ENCODE measurements at regions not wholly inside any gene's neighbourhood (a gene's known extent, or its start where the extent isn't known, plus 50 kb on each side); places are given as distances from the start of the nearest gene placed in this dataset.

DNA sequence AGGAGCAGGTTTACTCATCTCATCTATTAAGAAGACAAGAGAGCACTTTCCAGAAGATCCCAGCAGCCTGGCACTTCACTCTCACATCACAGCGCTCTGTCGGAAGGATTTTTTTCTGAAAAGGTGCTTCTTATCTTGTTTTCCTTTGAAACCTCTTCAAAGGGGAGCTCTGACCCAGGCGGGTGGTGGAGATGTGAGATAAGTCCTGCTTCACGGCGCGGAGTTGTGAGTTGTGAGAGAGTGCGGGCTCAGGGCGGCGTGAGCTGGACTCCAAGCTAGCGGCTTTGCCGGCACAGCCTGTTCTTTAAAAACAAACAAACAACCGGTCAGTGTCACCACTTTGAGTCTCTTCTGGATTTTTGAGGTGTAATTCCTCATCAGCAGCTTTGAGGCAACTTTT is 169.0 kb upstream of the ARGLU1 start:
- no peak overlapping the region for H3K27ac Mint-ChIP-seq
- H3K36me3 Mint-ChIP-seq (ENCODE audit: low read depth), result no peaks in the 10 kb centered on the region
- Histone ChIP-seq H3K36me3 (ENCODE audit: control insufficient read depth, insufficient read depth, low read length) (no peaks in the 10 kb centered on the region), H3K27ac (ENCODE audit: low read depth, low read length) (no peak overlapping the region), H3K9ac (ENCODE audit: extremely low read depth, low read length, poor library complexity, severe bottlenecking) (no peak overlapping the region), H3K9me3 (ENCODE audit: control insufficient read depth, low read length) (peaks cover 5% of the 10 kb centered on the region), H3K4me1 (ENCODE audit: control insufficient read depth, insufficient read depth, low read length) (no peaks in the 10 kb centered on the region), H3K27me3 (ENCODE audit: control insufficient read depth, insufficient read depth, low read length, poor library complexity, severe bottlenecking) (no peaks in the 10 kb centered on the region), H3K4me3 (ENCODE audit: low read length) (no peak overlapping the region)
- H3K4me3 Mint-ChIP-seq, result no peak overlapping the region
- H3K4me1 Mint-ChIP-seq, result peaks cover 20% of the 10 kb centered on the region
- DNase-seq, result no peak
- no peaks in the 10 kb centered on the region for H3K27me3 Mint-ChIP-seq (ENCODE audit: insufficient read depth)
- 90 to 98% methylated on average over 8 to 12 of the region's 12 CpGs for WGBS, 2 experiments (ENCODE audit: insufficient coverage in 1 of 2, insufficient read length in 1 of 2)
- H3K9me3 Mint-ChIP-seq, result peaks cover 22% of the 10 kb centered on the region
- TF ChIP-seq, protein P1, sequence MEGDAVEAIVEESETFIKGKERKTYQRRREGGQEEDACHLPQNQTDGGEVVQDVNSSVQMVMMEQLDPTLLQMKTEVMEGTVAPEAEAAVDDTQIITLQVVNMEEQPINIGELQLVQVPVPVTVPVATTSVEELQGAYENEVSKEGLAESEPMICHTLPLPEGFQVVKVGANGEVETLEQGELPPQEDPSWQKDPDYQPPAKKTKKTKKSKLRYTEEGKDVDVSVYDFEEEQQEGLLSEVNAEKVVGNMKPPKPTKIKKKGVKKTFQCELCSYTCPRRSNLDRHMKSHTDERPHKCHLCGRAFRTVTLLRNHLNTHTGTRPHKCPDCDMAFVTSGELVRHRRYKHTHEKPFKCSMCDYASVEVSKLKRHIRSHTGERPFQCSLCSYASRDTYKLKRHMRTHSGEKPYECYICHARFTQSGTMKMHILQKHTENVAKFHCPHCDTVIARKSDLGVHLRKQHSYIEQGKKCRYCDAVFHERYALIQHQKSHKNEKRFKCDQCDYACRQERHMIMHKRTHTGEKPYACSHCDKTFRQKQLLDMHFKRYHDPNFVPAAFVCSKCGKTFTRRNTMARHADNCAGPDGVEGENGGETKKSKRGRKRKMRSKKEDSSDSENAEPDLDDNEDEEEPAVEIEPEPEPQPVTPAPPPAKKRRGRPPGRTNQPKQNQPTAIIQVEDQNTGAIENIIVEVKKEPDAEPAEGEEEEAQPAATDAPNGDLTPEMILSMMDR (conservative IDR thresholded peaks at IDR 0.05), result no peak

DNA sequence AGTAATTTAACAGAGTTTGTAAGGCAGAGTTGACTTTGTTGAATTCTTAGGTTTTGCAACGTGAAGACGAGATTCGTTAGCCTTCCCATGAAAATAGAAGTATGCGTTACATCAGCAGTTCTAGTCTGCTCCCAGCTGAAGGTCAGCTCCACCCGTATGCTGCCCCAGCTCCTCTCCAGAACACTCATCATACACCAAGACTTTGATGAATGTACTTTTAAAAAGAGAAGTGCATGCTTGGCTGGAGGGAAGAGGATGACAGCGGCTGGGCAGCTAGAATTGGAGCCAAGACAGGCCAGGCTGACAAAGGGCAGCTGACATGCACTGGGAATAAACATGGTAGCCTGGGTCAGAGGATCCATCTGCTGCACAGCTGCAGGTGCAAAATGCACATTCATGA is 166.3 kb upstream of the ARGLU1 start:
- Histone ChIP-seq H3K36me3 (ENCODE audit: control insufficient read depth, insufficient read depth, low read length) (no peaks in the 10 kb centered on the region), H3K27ac (ENCODE audit: low read depth, low read length) (no peak overlapping the region), H3K27me3 (ENCODE audit: control insufficient read depth, insufficient read depth, low read length, poor library complexity, severe bottlenecking) (no peaks in the 10 kb centered on the region), H3K4me1 (ENCODE audit: control insufficient read depth, insufficient read depth, low read length) (no peaks in the 10 kb centered on the region), H3K4me3 (ENCODE audit: low read length) (no peak overlapping the region), H3K9me3 (ENCODE audit: control insufficient read depth, low read length) (peaks cover 5% of the 10 kb centered on the region), H3K9ac (ENCODE audit: extremely low read depth, low read length, poor library complexity, severe bottlenecking) (no peak overlapping the region)
- no peak overlapping the region for H3K27ac Mint-ChIP-seq
- DNase-seq, result no peak
- H3K27me3 Mint-ChIP-seq (ENCODE audit: insufficient read depth), result no peaks in the 10 kb centered on the region
- peaks cover 14% of the 10 kb centered on the region for H3K4me1 Mint-ChIP-seq
- no peaks in the 10 kb centered on the region for H3K36me3 Mint-ChIP-seq (ENCODE audit: low read depth)
- peaks cover 22% of the 10 kb centered on the region for H3K9me3 Mint-ChIP-seq
- 81 to 97% methylated on average over 5 to 6 of the region's 6 CpGs for WGBS, 2 experiments (ENCODE audit: insufficient coverage in 1 of 2, insufficient read length in 1 of 2)
- H3K4me3 Mint-ChIP-seq, result no peak overlapping the region
- TF ChIP-seq, protein P1 (conservative IDR thresholded peaks at IDR 0.05), result no peak

DNA sequence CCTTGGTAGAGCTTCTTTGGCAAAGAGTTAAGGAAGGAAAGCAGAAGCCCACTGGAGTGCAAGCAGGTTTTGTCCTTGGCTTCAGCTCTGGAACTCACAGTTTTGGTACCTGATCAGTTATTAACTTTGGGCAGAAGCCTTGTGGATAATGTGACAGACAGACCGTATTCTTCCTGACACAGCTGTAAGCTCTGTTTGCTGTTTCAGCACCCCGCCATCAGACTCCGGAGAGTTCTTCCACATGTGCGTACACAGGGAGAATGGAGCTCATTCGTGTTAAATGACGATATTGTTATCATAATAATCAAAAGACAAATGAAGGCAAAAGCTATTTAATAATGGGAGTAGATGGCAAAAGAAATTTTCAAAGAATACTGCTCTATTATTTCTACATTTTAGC is 155.1 kb upstream of the ARGLU1 start:
- Histone ChIP-seq H3K4me3 (ENCODE audit: low read length) (no peak overlapping the region), H3K27me3 (ENCODE audit: control insufficient read depth, insufficient read depth, low read length, poor library complexity, severe bottlenecking) (no peaks in the 10 kb centered on the region), H3K4me1 (ENCODE audit: control insufficient read depth, insufficient read depth, low read length) (no peaks in the 10 kb centered on the region), H3K9ac (ENCODE audit: extremely low read depth, low read length, poor library complexity, severe bottlenecking) (no peak overlapping the region), H3K27ac (ENCODE audit: low read depth, low read length) (no peak overlapping the region), H3K9me3 (ENCODE audit: control insufficient read depth, low read length) (peaks cover 7% of the 10 kb centered on the region), H3K36me3 (ENCODE audit: control insufficient read depth, insufficient read depth, low read length) (no peaks in the 10 kb centered on the region)
- Mint-ChIP-seq H3K4me3 (no peak overlapping the region), H3K27ac (no peak overlapping the region), H3K36me3 (ENCODE audit: low read depth) (no peaks in the 10 kb centered on the region), H3K9me3 (peaks cover 9% of the 10 kb centered on the region), H3K4me1 (peaks cover 11% of the 10 kb centered on the region), H3K27me3 (ENCODE audit: insufficient read depth) (no peaks in the 10 kb centered on the region)
- 89 to 90% methylated on average over 2 to 5 of the region's 6 CpGs for WGBS, 2 experiments (ENCODE audit: insufficient coverage in 1 of 2, insufficient read length in 1 of 2)
- DNase-seq, result no peak
- TF ChIP-seq, protein P1 (conservative IDR thresholded peaks at IDR 0.05), result no peak
